T-helper 9 cell (primary cell): ENCODE measurements at regions not wholly inside any gene's neighbourhood (a gene's known extent, or its start where the extent isn't known, plus 50 kb on each side); places are given as distances from the start of the nearest gene placed in this dataset.
"Not testable (repeated sequence)": the region's sequence is repeated elsewhere in the genome, so short reads cannot be mapped to it uniquely, and the experiment has no call there.

ENCODE experiments used
- DNase-seq: peaks from one replicate; pipeline ENCODE4 v3.0.0-alpha.2; 2020

GRCh38 chr13:31522396-31522795 is 216.9 kb upstream of the RXFP2 start:
- DNase-seq = no peak

GRCh38 chr13:31528176-31528575 is 211.2 kb upstream of the RXFP2 start:
- DNase-seq = no peak

- DNase-seq = no peak
Measured at GRCh38 chr13:31528758-31529157, 210.6 kb upstream of the RXFP2 start.

GRCh38 chr13:31530922-31531321 is 208.4 kb upstream of the RXFP2 start:
- no peak for DNase-seq

- DNase-seq = no peak
Measured at GRCh38 chr13:31537052-31537451, 202.3 kb upstream of the RXFP2 start.

GRCh38 chr13:31538067-31539042 is 201.0 kb upstream of the RXFP2 start:
- no peak for DNase-seq

- DNase-seq = no peak
Measured at GRCh38 chr13:31540281-31540680, 199.0 kb upstream of the RXFP2 start.

GRCh38 chr13:31543190-31543589 is 196.1 kb upstream of the RXFP2 start:
- no peak for DNase-seq

- no peak for DNase-seq
Measured at GRCh38 chr13:31545616-31546015, 193.7 kb upstream of the RXFP2 start.

- DNase-seq = no peak
Measured at GRCh38 chr13:31556376-31556775, 182.9 kb upstream of the RXFP2 start.

GRCh38 chr13:31584221-31584620 is 155.1 kb upstream of the RXFP2 start:
- DNase-seq = not testable (repeated sequence)

GRCh38 chr13:31587698-31588266 is 151.5 kb upstream of the RXFP2 start:
- no peak for DNase-seq

- DNase-seq = no peak
Measured at GRCh38 chr13:31588316-31588715, 151.0 kb upstream of the RXFP2 start.

- DNase-seq = no peak
Measured at GRCh38 chr13:31588893-31589292, 150.4 kb upstream of the RXFP2 start.

- no peak for DNase-seq
Measured at GRCh38 chr13:31591642-31592233, 147.6 kb upstream of the RXFP2 start.

GRCh38 chr13:31594056-31594455 is 145.3 kb upstream of the RXFP2 start:
- no peak for DNase-seq

GRCh38 chr13:31595563-31595962 is 143.8 kb upstream of the RXFP2 start:
- DNase-seq = no peak

GRCh38 chr13:31598990-31599389 is 140.3 kb upstream of the RXFP2 start:
- no peak for DNase-seq

- no peak for DNase-seq
Measured at GRCh38 chr13:31605076-31605860, 134.1 kb upstream of the RXFP2 start.

- not testable (repeated sequence) for DNase-seq
Measured at GRCh38 chr13:31607531-31607930, 131.8 kb upstream of the RXFP2 start.

- DNase-seq = not testable (repeated sequence)
Measured at GRCh38 chr13:31608780-31609179, 130.5 kb upstream of the RXFP2 start.

- no peak for DNase-seq
Measured at GRCh38 chr13:31610270-31610998, 128.9 kb upstream of the RXFP2 start.
